RWPE1 (cell line): ENCODE measurements at regions not wholly inside any gene's neighbourhood (a gene's known extent, or its start where the extent isn't known, plus 50 kb on each side); places are given as distances from the start of the nearest gene placed in this dataset.

ENCODE experiments used
- CTCF ChIA-PET: fragments of 350-600 bp; sonication (Branson Sonifier 250); formaldehyde crosslinking; extraction: SDS; loops from one replicate; lab custom pipeline; 2021; lab: Yijun Ruan, JAX
- POLR2A ChIA-PET: fragments of 400-600 bp; formaldehyde crosslinking; extraction: SDS; loops from one replicate; lab custom pipeline; 2020; ENCODE audit warnings: antibody characterized with exemption; ENCODE audit not compliant: low non-redundant PET; lab: Yijun Ruan, JAX
- DNase-seq: peaks from one replicate; pipeline ENCODE4 v3.0.0; 2012; ENCODE audit warnings: low spot score
- H3K27ac ChIP-seq: fragments of 450-650 bp; 2 replicates; pipeline ENCODE4 v1.5.1; 2017
- TF ChIP-seq, protein P1 (sequence below): fragments of 450-650 bp; conservative IDR thresholded peaks from 2 replicates; pipeline ENCODE4 v1.5.1; 2017; ENCODE audit warnings: low read depth, mild to moderate bottlenecking

DNA sequence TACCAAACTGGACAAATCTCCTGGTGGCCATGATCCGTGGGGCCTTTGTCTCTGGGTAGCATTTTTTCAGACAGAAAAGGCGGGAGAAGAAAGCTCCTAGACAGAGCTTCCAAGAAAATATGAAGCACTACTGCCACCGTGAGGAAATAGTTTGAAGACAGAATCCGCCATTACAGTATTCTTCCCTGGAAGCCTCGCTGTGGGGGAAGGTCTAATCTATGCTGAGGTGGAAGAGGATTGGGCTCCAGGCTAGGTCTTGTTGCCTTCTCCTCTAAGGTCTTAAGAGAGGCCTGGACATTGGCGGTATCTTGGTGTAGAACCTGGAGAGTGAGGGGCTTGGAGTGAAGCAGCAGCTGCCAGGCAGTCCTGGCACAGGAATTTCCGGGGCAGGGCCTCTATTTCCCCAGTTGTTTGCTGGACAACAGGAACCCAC is 218.9 kb downstream of the OR13H1 start:
- CTCF ChIA-PET, result no interaction called here
- TF ChIP-seq, protein P1, sequence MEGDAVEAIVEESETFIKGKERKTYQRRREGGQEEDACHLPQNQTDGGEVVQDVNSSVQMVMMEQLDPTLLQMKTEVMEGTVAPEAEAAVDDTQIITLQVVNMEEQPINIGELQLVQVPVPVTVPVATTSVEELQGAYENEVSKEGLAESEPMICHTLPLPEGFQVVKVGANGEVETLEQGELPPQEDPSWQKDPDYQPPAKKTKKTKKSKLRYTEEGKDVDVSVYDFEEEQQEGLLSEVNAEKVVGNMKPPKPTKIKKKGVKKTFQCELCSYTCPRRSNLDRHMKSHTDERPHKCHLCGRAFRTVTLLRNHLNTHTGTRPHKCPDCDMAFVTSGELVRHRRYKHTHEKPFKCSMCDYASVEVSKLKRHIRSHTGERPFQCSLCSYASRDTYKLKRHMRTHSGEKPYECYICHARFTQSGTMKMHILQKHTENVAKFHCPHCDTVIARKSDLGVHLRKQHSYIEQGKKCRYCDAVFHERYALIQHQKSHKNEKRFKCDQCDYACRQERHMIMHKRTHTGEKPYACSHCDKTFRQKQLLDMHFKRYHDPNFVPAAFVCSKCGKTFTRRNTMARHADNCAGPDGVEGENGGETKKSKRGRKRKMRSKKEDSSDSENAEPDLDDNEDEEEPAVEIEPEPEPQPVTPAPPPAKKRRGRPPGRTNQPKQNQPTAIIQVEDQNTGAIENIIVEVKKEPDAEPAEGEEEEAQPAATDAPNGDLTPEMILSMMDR, result no peak
- no peak for DNase-seq
- POLR2A ChIA-PET, result no interaction called here
- H3K27ac ChIP-seq, result no peak overlapping the region

DNA sequence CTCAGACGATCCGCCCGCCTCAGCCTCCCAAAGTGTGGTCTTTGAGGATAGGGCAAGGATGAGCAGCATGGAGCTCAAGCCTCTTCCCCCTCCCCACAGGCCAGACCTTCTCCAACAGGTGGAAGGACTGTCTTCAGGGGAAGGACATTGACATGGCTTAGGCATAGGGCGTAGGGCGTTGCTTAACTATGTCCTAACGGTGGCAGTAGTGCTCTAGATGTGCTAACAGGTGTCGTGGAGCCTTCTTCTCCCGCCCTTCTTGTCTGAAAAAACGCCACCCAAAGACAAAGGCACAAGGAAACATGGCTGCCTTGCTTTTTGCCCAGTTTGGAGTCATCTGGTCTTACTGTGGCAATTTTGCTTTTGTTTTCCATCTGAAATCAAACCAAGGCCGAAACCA is 219.8 kb downstream of the OR13H1 start:
- TF ChIP-seq, protein P1, result no peak
- POLR2A ChIA-PET, result no interaction called here
- CTCF ChIA-PET, result no interaction called here
- no peak overlapping the region for H3K27ac ChIP-seq
- DNase-seq, result no peak

DNA sequence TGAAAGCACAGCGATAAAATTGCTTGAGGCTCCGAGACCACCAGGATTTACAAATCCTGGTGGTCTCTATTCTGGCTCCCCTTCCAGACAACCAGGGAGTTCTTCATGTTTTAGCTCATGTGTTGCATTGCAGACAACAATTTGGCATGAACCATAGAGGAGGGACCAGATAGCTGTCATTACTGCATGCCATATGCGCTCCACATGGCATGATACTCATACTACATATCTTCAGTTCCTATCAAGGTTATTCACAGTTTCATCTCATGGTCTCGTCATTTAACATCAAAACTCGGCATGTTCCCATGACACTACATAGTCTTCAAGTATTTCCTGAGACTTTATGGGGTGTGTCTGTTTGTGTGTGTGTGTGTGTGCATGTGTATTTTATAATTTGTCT is 220.3 kb downstream of the OR13H1 start:
- DNase-seq, result no peak
- ChIA-PET CTCF (no interaction called here), POLR2A (no interaction called here)
- H3K27ac ChIP-seq, result no peak overlapping the region
- TF ChIP-seq, protein P1, result no peak

DNA sequence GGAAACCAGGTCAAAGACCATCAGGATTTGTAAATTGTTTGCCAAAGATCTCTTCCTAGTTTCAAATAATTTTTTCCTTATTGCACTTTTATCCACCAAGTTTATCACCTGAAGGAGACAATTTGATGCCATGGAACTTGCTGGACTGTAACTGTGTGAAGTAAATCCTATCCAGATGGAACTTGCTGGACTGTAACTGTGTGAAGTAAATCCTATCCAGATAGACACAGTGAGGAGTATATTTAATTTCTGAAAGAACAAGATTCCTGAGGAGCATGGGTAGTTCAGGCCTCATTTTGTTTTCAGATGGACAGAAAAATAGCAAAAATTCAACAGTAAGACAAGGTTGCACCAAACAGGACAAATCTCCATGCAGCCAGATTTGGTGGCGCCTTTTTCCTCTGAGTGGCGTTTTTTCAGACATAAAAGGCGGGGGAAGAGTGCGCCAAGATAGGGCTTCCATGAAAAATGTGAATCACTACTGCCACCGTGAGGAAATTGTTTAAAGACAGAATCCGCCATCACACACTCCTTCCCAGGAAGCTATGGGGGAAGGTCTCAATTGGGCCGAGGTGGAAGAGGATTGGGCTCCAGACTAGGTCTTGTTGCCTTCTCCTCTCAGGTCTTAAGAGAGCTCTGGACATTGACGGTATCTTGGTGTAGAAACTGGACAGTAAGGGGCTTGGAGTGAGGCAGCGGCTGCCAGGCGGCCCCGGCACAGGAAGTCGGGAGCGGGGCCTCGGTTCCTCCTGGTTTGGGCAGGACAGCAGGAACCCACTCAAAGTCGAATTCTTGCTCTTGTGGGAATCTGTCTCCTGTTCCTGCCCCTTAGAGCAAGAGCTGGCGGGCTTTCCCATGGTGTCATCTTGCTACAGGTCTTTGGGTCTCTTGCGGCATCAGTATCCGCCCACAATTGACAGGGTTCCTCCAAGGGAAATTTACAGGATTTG is 234.7 kb downstream of the OR13H1 start:
- CTCF ChIA-PET, result no interaction called here
- H3K27ac ChIP-seq, result no peak overlapping the region
- POLR2A ChIA-PET, result no interaction called here
- no peak for DNase-seq
- TF ChIP-seq, protein P1, result no peak

DNA sequence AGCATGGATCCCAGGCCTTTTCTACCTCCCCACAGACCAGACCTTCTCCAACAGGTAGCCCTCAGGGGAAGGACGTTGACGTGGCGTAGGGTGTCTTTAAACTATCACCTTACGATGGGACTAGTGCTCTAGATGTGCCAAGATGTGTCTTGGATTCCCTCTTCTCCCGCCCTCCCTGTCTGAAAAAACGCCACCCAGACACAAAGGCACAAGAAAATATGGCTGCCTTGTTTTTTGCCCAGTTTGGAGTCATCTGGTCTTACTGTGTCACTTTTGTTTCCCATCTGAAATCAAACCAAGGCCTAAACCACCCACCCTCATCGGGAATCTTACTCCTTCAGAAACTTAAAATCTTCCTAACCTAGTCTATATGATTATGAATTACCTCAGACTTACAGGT is 235.4 kb downstream of the OR13H1 start:
- no peak for DNase-seq
- CTCF ChIA-PET, result no interaction called here
- no peak overlapping the region for H3K27ac ChIP-seq
- TF ChIP-seq, protein P1, result no peak
- POLR2A ChIA-PET, result no interaction called here

DNA sequence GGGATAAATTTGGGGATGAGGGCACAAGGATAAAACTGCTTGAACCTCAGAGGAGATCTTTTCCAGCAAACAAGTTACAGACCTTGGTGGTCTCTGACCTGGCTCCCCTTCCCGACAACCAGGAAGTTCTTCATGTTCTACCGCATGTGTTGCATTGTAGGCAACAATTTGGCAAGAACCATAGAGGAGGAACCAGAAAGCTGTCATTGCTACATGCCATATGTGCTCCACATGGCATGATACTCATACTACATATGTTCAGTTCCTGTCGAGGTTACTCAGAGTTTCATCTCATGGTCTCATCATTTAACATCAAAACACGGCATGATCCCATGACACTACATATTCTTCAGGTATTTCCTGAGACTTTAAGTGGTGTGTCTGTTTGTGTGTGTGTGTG is 235.9 kb downstream of the OR13H1 start:
- no peak overlapping the region for H3K27ac ChIP-seq

More for the DNA sequence above, 235.9 kb downstream of the OR13H1 start:
- ChIA-PET POLR2A (no interaction called here), CTCF (no interaction called here)
- DNase-seq, result no peak
- TF ChIP-seq, protein P1, result no peak
